ENCODE measurements at regions not wholly inside any gene's neighbourhood (a gene's known extent, or its start where the extent isn't known, plus 50 kb on each side); places are given as distances from the start of the nearest gene placed in this dataset.

DNA sequence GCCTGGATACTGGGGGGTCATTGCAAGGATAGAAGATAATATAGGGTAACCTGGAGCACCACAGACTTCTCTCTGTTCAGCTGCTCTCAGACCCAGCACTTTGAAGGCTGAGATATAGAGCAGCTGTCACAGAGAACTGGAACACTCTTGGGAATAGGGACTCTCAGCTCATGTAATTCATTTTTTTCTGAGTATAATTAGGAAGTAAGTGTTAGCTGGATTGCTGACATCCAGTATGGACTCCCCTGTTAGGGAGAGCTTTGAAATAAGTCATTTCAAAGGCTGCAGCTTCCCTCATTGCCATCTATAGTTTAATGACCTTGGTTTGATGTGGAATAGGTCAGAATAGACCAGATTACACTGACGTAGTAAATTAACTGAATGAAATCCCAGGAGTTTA lies 120.8 kb upstream of the POU2AF2 start:
- H3K27ac Mint-ChIP-seq = no peak overlapping the region
- no peaks in the 10 kb centered on the region for H3K9me3 Mint-ChIP-seq
- ChIA-PET POLR2A (no interaction called here), CTCF (interaction anchor here (0.6 kb wide), 1 partner anchor 42 kb away, joined by 3 read pairs; no protein-coding TSS in a partner anchor)
- no peaks in the 10 kb centered on the region for H3K36me3 Mint-ChIP-seq (ENCODE audit: low read depth)
- no peaks in the 10 kb centered on the region for H3K4me1 Mint-ChIP-seq
- no peak overlapping the region for H3K4me3 Mint-ChIP-seq
- H3K27me3 Mint-ChIP-seq = peaks cover 4% of the 10 kb centered on the region
- no peak for DNase-seq

DNA sequence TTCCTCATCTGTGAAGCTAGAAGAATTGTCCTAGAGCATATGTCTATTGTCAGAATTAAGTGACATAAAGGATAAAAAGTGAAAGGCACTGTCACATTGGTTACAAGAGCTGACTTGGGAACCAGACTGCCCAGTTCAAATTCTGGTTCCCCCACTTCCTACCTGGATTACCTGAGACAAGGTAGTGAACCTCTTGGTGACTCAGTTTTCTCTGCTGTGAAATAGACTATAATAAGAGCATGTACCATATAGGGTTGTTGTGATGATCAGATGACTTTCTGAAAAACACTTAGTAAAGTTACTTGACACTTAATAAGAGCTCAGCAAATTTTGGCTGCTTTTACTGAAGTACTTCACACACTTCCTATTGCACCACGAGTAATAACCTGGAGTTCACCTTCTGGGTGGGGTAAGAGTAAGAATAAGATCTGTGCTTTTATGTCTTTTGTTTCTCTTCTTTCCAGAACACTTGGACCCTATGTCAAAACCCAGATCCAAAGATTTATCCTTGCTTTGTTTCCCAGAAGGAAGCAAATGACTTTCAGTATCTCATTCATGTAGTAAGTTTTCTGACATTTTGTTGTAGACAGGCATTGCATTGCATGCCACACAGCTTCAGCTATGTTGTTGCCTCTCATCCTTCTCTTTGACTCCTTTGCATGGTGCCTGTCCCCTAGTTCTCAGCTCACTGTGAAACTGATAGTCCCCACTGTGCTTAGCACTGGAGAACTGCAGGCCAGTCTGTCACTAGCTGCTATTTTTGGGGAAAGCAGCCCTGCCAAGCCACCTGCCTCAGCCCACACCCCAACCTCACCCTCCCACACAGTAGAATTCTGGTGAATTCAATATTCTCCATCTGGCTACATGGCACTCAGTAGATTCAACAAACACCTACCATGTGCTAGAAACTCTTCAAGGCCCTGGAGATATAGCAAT lies 121.8 kb upstream of the POU2AF2 start:
- no peak overlapping the region for H3K4me3 Mint-ChIP-seq
- no peaks in the 10 kb centered on the region for H3K36me3 Mint-ChIP-seq (ENCODE audit: low read depth)
- ChIA-PET POLR2A (no interaction called here), CTCF (interaction anchor here (0.6 kb wide), 1 partner anchor 41 kb away, joined by 3 read pairs; no protein-coding TSS in a partner anchor)
- H3K27me3 Mint-ChIP-seq = peaks cover 2% of the 10 kb centered on the region
- DNase-seq = no peak
- no peak overlapping the region for H3K27ac Mint-ChIP-seq
- H3K9me3 Mint-ChIP-seq = no peaks in the 10 kb centered on the region
- no peaks in the 10 kb centered on the region for H3K4me1 Mint-ChIP-seq

DNA sequence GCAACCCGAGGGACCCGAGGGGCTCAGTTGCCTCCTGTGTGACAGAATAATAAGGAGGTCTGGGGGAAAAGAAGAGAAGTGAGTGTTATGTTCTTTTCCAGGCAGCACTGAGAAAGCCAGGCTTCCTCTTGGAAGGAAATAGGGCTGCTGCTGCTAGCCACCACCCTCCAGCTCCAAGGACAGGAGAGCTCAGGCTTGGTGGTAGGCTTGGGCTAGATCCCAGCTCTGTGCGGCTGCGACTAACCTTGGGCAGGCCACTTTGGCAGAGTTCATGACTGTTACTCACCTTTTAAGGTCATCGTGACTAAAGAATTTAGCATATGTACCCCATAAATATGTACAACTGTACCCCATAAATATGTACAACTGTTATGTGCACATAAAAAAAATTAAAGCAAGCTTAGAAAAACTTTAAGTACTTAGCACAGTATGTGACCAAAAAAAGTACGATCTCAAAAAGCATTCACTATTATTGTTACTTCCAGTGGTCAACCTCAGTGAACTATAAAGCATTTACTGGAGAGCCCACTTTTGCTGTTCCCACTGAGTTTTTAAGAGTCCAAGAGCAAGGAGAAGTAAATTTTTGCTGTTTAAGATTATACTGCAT lies 124.7 kb upstream of the POU2AF2 start:
- Mint-ChIP-seq H3K4me1 (no peaks in the 10 kb centered on the region), H3K27ac (no peak overlapping the region), H3K4me3 (no peak overlapping the region), H3K27me3 (no peaks in the 10 kb centered on the region), H3K9me3 (no peaks in the 10 kb centered on the region), H3K36me3 (ENCODE audit: low read depth) (no peaks in the 10 kb centered on the region)
- ChIA-PET POLR2A (no interaction called here), CTCF (no interaction called here)
- no peak for DNase-seq

DNA sequence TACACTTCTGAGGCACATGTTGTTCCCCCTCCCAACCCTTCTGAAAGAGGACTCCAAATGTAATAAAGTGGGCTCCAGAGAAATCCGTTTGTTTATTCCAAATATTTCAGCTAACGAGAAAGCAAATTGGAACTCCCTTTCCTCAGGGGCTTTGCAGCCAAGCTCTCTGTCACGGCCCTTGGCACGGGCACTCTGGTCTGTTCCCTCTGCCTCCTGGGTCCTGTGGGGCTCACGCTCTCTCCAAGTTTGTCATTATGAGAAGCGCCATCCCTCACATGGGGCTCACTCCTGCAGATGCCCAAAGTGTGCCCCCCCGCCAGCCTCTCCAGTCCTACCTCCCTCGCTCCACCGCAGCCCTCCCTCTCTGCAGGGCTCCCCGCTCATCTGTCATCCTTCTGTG lies 125.4 kb upstream of the POU2AF2 start:
- no peaks in the 10 kb centered on the region for H3K36me3 Mint-ChIP-seq (ENCODE audit: low read depth)
- H3K9me3 Mint-ChIP-seq = no peaks in the 10 kb centered on the region
- H3K4me1 Mint-ChIP-seq = no peaks in the 10 kb centered on the region
- no peak overlapping the region for H3K4me3 Mint-ChIP-seq
- DNase-seq = no peak
- CTCF ChIA-PET = no interaction called here
- H3K27ac Mint-ChIP-seq = no peak overlapping the region
- POLR2A ChIA-PET = no interaction called here
- H3K27me3 Mint-ChIP-seq = no peaks in the 10 kb centered on the region

DNA sequence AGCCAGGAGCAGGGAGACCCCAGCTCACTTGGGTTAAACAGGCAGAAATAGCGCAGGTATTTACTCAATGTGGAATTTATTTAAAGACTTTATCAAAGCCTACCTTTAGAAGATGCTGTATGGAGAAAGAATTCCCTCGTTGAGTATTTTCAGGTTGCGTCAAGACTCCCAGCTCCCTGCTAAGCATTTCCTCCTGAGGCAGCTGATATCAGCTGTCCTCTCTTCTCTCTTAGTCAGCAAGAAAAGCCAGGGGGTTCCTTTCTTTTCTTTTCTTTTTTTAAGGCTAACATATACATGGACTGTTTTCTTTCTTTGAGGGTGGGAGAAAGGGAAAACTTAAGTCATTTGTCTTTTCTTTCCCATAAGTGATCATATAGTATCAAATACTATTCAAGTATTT lies 125.8 kb upstream of the POU2AF2 start:
- no peak overlapping the region for H3K4me3 Mint-ChIP-seq
- no peaks in the 10 kb centered on the region for H3K4me1 Mint-ChIP-seq
- POLR2A ChIA-PET = no interaction called here
- no peak overlapping the region for H3K27ac Mint-ChIP-seq
- H3K27me3 Mint-ChIP-seq = no peaks in the 10 kb centered on the region
- CTCF ChIA-PET = no interaction called here
- no peaks in the 10 kb centered on the region for H3K36me3 Mint-ChIP-seq (ENCODE audit: low read depth)
- H3K9me3 Mint-ChIP-seq = no peaks in the 10 kb centered on the region
- no peak for DNase-seq

DNA sequence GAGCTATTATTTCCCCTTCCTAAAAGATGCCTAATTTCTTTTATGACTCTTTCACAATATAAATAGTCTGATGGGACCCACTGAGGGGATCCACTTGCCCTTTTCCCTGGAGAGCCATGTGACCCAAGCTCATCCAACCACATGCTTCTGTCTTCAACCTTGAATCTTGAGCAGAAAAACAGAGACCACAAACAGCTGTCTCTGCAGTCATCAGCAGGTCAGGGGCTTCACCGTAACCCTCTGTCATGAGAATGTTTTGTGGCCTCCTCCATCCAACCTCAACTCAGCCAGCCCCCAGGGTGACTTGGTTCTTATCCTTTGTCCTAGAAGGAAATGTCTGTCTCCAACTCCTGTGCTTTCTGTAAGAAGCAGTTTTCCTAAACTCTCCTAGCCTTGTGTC lies 129.6 kb upstream of the POU2AF2 start:
- H3K4me1 Mint-ChIP-seq = no peaks in the 10 kb centered on the region
- no peak overlapping the region for H3K27ac Mint-ChIP-seq
- CTCF ChIA-PET = no interaction called here
- POLR2A ChIA-PET = no interaction called here
- H3K36me3 Mint-ChIP-seq (ENCODE audit: low read depth) = no peaks in the 10 kb centered on the region
- H3K27me3 Mint-ChIP-seq = peaks cover 2% of the 10 kb centered on the region
- H3K9me3 Mint-ChIP-seq = no peaks in the 10 kb centered on the region
- DNase-seq = no peak
- no peak overlapping the region for H3K4me3 Mint-ChIP-seq

DNA sequence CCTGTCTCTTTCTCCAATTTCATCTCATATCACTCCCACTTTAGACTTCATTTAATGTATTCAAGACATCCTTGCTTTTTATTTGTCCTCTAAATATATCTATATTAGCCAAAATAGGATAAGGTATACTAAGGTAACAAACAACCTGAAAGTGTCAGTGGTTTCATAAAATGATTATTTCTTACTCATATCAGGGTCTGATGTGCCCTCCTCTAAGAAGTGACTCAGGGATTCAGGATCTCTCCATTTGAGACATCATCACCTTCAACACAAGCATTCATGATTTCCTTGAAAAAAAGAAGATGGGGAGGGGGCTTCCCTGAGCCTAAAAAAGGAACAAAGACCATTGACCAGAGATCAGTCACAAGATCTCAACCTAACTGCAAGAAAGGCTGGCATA lies 131.4 kb upstream of the POU2AF2 start:
- no peaks in the 10 kb centered on the region for H3K4me1 Mint-ChIP-seq
- no peaks in the 10 kb centered on the region for H3K36me3 Mint-ChIP-seq (ENCODE audit: low read depth)

DNA sequence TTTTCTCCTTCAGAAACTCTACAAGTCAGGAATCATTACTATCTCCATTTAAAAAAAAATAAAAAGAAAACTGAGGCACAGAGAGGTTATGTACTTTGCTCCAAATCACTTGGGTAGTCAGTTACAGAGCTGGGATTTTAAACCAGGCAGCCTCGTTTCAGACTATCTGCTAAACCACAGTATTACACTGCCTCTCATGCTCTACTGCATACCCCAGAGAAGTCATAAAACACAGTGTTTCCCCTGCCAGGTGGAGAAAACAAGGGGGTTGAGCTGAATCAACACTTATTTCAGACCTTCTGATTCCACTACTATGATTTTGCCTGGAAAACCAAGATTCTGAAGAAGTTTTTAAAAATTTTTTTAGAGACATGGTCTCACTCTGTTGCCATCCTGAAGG lies 132.9 kb upstream of the POU2AF2 start:
- DNase-seq = no peak
- POLR2A ChIA-PET = no interaction called here
- Mint-ChIP-seq H3K27me3 (peaks cover 2% of the 10 kb centered on the region), H3K4me3 (no peak overlapping the region), H3K9me3 (no peaks in the 10 kb centered on the region), H3K27ac (no peak overlapping the region), H3K36me3 (ENCODE audit: low read depth) (no peaks in the 10 kb centered on the region), H3K4me1 (no peaks in the 10 kb centered on the region)
- CTCF ChIA-PET = no interaction called here

More for the DNA sequence above, 131.4 kb upstream of the POU2AF2 start:
- Mint-ChIP-seq H3K27me3 (peaks cover 2% of the 10 kb centered on the region), H3K4me3 (no peak overlapping the region), H3K27ac (no peak overlapping the region), H3K9me3 (no peaks in the 10 kb centered on the region)
- DNase-seq = no peak
- ChIA-PET CTCF (no interaction called here), POLR2A (no interaction called here)

DNA sequence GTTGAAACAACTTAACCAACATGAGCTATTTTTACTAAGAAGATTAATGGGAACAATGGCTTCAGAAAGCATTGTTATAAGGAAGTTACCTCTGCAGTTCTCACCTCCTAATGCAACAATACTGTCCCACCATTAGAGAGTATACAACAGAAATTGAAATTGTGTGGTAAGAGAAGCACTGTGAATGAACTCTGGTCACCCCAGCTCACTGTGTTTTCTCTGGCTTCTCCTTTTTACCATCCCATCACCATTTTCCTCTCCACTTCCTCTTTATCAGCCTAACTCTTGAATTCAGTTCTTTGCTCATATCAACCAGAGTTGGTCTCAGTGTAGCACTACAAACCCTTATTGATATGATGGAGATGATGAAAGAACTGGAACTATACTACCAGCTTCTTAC lies 138.0 kb upstream of the POU2AF2 start:
- Mint-ChIP-seq H3K27me3 (peaks cover 11% of the 10 kb centered on the region), H3K36me3 (ENCODE audit: low read depth) (no peaks in the 10 kb centered on the region), H3K27ac (no peak overlapping the region), H3K9me3 (no peaks in the 10 kb centered on the region), H3K4me3 (no peak overlapping the region), H3K4me1 (no peaks in the 10 kb centered on the region)
- CTCF ChIA-PET = interaction anchor here (1.1 kb wide), 1 partner anchor 120 kb away, joined by 3 read pairs; no protein-coding TSS in a partner anchor
- POLR2A ChIA-PET = no interaction called here
- no peak for DNase-seq

DNA sequence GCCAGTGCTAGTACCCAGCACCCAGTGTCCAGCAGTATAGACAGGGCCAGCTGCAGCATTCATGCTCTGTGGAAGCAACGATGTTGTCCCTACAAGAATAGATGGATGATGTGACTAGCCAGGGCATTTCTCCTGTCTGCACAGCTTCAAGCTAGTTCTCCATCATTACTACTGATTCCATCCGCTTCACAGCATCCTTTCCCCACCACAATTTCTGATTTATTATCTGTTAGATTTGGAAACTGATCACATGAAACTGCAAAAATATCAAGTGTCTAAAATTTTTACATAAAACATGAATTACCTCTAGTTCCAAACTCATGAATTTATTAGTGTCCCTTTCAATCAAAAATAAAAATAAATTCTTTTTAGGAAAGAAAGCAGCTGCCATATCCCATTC lies 138.9 kb upstream of the POU2AF2 start:
- Mint-ChIP-seq H3K9me3 (no peaks in the 10 kb centered on the region), H3K4me1 (no peaks in the 10 kb centered on the region), H3K27ac (no peak overlapping the region), H3K27me3 (peaks cover 11% of the 10 kb centered on the region), H3K4me3 (no peak overlapping the region), H3K36me3 (ENCODE audit: low read depth) (no peaks in the 10 kb centered on the region)
- POLR2A ChIA-PET = no interaction called here
- DNase-seq = no peak
- CTCF ChIA-PET = interaction anchor here (1.1 kb wide), 1 partner anchor 121 kb away, joined by 3 read pairs; no protein-coding TSS in a partner anchor

DNA sequence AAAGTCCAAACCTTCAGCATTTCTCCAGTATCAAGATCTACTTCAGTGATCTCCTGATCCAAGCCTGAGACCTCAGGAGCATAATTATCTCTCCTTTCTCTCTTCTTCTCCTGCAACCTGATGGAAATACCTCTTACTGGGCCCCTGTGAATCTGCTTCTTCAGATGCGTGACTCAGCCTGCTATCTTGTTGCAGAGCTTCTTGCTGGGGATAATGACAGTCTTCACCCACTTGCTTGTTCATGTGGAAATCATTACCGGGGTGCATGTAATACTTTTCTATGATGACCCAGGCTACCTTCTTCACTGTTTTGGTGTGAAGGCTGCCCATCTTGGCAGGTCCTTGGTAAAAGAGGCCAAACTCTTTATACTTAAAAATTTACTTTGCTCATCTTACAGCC lies 140.0 kb upstream of the POU2AF2 start:
- CTCF ChIA-PET = no interaction called here
- no peak overlapping the region for H3K4me3 Mint-ChIP-seq
- no peaks in the 10 kb centered on the region for H3K9me3 Mint-ChIP-seq
- no peak for DNase-seq
- POLR2A ChIA-PET = no interaction called here
- peaks cover 11% of the 10 kb centered on the region for H3K27me3 Mint-ChIP-seq
- no peaks in the 10 kb centered on the region for H3K36me3 Mint-ChIP-seq (ENCODE audit: low read depth)
- no peaks in the 10 kb centered on the region for H3K4me1 Mint-ChIP-seq
- no peak overlapping the region for H3K27ac Mint-ChIP-seq

DNA sequence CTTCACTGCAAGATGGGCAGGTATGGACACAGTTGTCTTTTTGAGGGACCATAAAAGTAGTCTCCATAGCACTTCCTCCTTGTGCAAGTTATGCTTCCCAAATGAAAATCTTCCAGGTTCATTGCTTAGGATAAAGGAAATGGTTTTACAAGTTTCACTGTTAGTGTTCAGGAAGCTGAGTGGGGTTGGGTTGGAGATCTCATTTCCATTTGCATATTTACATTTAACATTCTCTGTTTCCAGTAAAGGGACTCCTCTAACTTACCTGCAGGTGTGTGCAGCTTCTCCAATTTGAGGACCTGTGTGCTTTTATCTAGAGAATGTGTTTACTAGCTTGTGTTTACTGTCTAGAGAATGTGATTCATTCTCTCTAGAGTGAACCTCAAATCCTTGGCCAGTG lies 141.3 kb upstream of the POU2AF2 start:
- no peak overlapping the region for H3K27ac Mint-ChIP-seq
- POLR2A ChIA-PET = no interaction called here
- no peaks in the 10 kb centered on the region for H3K4me1 Mint-ChIP-seq
- no peak overlapping the region for H3K4me3 Mint-ChIP-seq
- no peak for DNase-seq
- no peaks in the 10 kb centered on the region for H3K9me3 Mint-ChIP-seq
- CTCF ChIA-PET = no interaction called here
- H3K36me3 Mint-ChIP-seq (ENCODE audit: low read depth) = no peaks in the 10 kb centered on the region
- H3K27me3 Mint-ChIP-seq = peaks cover 14% of the 10 kb centered on the region

DNA sequence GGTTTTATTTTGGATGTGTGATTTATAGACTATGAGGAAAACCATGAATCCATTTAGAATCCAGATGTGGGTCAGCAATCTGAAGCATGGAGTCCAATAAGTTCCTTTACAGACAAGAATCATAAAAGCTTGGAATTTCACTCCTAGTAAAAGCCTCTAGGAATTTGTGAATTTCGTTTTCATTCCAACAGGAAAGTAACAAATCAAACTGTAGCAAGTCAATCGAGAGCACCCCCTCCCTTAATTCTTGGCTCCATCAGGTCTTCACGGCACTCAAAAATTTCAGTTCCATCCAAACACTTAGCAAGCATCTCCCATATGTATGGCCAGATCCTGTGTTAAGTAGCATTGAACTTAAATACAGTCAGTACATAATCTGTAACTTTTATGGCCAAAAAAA lies 143.6 kb upstream of the POU2AF2 start:
- Mint-ChIP-seq H3K9me3 (no peaks in the 10 kb centered on the region), H3K27ac (no peak overlapping the region), H3K4me3 (no peak overlapping the region), H3K27me3 (peaks cover 14% of the 10 kb centered on the region), H3K36me3 (ENCODE audit: low read depth) (no peaks in the 10 kb centered on the region), H3K4me1 (no peaks in the 10 kb centered on the region)
- no peak for DNase-seq
- ChIA-PET POLR2A (no interaction called here), CTCF (no interaction called here)

All from activated CD4-positive, alpha-beta memory T cell treated with anti-CD3 and anti-CD28 coated beads, Interleukin-2, amount 10 ng/mL, durations not matched to agents 7 days and 5 days (primary cell).